ENCODE measurements at regions not wholly inside any gene's neighbourhood (a gene's known extent, or its start where the extent isn't known, plus 50 kb on each side); places are given as distances from the start of the nearest gene placed in this dataset.
"Not testable (repeated sequence)": the region's sequence is repeated elsewhere in the genome, so short reads cannot be mapped to it uniquely, and the experiment has no call there.

GRCh38 chr10:26952094-26952493, 91.3 kb upstream of the ABI1 start:
- intact Hi-C loops (cut with DNase I): no loop called here
- DNase-seq: no peak

- intact Hi-C loops (cut with DNase I): no loop called here
- DNase-seq: no peak
These were observed 90.9 kb upstream of the ABI1 start for GRCh38 chr10:26951650-26952049.

GRCh38 chr10:26950934-26951333, 90.2 kb upstream of the ABI1 start:
- intact Hi-C loops (cut with DNase I): no loop called here
- DNase-seq: no peak

GRCh38 chr10:26946102-26946811, 85.5 kb upstream of the ABI1 start:
- intact Hi-C loops (cut with DNase I): no loop called here
- DNase-seq: peak in 4 of 10 donors; percentile 40 to 87 (median 64)

GRCh38 chr10:26944261-26944882, 83.6 kb upstream of the ABI1 start:
- intact Hi-C loops (cut with DNase I): no loop called here
- DNase-seq: no peak

GRCh38 chr10:26939962-26940354, 79.2 kb upstream of the ABI1 start:
- intact Hi-C loops (cut with DNase I): no loop called here

GRCh38 chr10:26939290-26939961, 78.7 kb upstream of the ABI1 start:
- peak in 1 of 10 donors; percentile 80 for DNase-seq
- intact Hi-C loops (cut with DNase I): no loop called here

More at GRCh38 chr10:26939962-26940354, 79.2 kb upstream of the ABI1 start:
- DNase-seq: no peak

GRCh38 chr10:26938578-26938977, 77.8 kb upstream of the ABI1 start:
- intact Hi-C loops (cut with DNase I): no loop called here
- no peak for DNase-seq

GRCh38 chr10:26937371-26937770, 76.6 kb upstream of the ABI1 start:
- DNase-seq: no peak
- intact Hi-C loops (cut with DNase I): no loop called here

- intact Hi-C loops (cut with DNase I): not testable (repeated sequence)
- peak in 2 of 10 donors; percentile 18 to 82 for DNase-seq
These were observed 73.4 kb upstream of the ABI1 start for GRCh38 chr10:26934190-26934589.

- intact Hi-C loops (cut with DNase I): no loop called here
- no peak for DNase-seq
These were observed 71.8 kb upstream of the ABI1 start for GRCh38 chr10:26932576-26932975.

GRCh38 chr10:26931223-26931622, 70.5 kb upstream of the ABI1 start:
- DNase-seq: no peak
- intact Hi-C loops (cut with DNase I): no loop called here

GRCh38 chr10:26922824-26923223, 62.1 kb upstream of the ABI1 start:
- DNase-seq; intact Hi-C loops (cut with DNase I): not testable (repeated sequence)

GRCh38 chr10:26919156-26919860, 58.5 kb upstream of the ABI1 start:
- intact Hi-C loops (cut with DNase I); DNase-seq: not testable (repeated sequence)

GRCh38 chr10:26914898-26915297, 54.1 kb upstream of the ABI1 start:
- intact Hi-C loops (cut with DNase I): no loop called here
- DNase-seq: no peak

- intact Hi-C loops (cut with DNase I): no loop called here
- DNase-seq: no peak
These were observed 51.2 kb upstream of the ABI1 start for GRCh38 chr10:26911811-26912461.
